ENCODE measurements at regions not wholly inside any gene's neighbourhood (a gene's known extent, or its start where the extent isn't known, plus 50 kb on each side); places are given as distances from the start of the nearest gene placed in this dataset.
A peak's percentile ranks its signal among the peaks of the same experiment; 100 is the strongest.
"Not testable (repeated sequence)": the region's sequence is repeated elsewhere in the genome, so short reads cannot be mapped to it uniquely, and the experiment has no call there.

- Histone ChIP-seq H3K27ac (ENCODE audit: low read depth, low read length) (no peak overlapping the region), H3K4me3 (ENCODE audit: low read depth, low read length) (no peak overlapping the region), H3K9me3 (ENCODE audit: control insufficient read depth, insufficient read depth, low read length) (peaks cover 2% of the 10 kb centered on the region; the same call in 1 of the 2 replicates), H3K27me3 (ENCODE audit: control insufficient read depth, insufficient read depth, low read length) (no peaks in the 10 kb centered on the region)
- TF ChIP-seq CTCF (IDR thresholded peaks at IDR 0.05; ENCODE audit: low read depth, low read length) = no peak
- POLR2A ChIA-PET = no interaction called here
- CTCF ChIA-PET = interaction anchor here (1.6 kb wide), 1 partner anchor 47 kb away, joined by 3 read pairs; no protein-coding TSS in a partner anchor
- no peak for DNase-seq (ENCODE audit: low read depth, low spot score)
Measured at GRCh38 chr2:138421315-138421970, 80.1 kb upstream of the SPOPL start.

- no peak overlapping the region for H3K4me3 ChIP-seq (ENCODE audit: low read depth, low read length)
- no peaks in the 10 kb centered on the region for H3K27me3 ChIP-seq (ENCODE audit: control insufficient read depth, insufficient read depth, low read length)
- CTCF ChIA-PET = interaction anchor here (1.6 kb wide), 1 partner anchor 47 kb away, joined by 3 read pairs; no protein-coding TSS in a partner anchor
- DNase-seq (ENCODE audit: low read depth, low spot score) = peak; percentile 7
- H3K9me3 ChIP-seq (ENCODE audit: control insufficient read depth, insufficient read depth, low read length) = peaks cover 2% of the 10 kb centered on the region; the same call in 1 of the 2 replicates
- POLR2A ChIA-PET = no interaction called here
- H3K27ac ChIP-seq (ENCODE audit: low read depth, low read length) = no peak overlapping the region
- TF ChIP-seq CTCF (IDR thresholded peaks at IDR 0.05; ENCODE audit: low read depth, low read length) = no peak
Measured at GRCh38 chr2:138421971-138422335, 79.6 kb upstream of the SPOPL start.

GRCh38 chr2:138423198-138423597 lies 78.4 kb upstream of the SPOPL start:
- CTCF ChIA-PET = no interaction called here
- Histone ChIP-seq H3K27ac (ENCODE audit: low read depth, low read length) (no peak overlapping the region), H3K27me3 (ENCODE audit: control insufficient read depth, insufficient read depth, low read length) (no peaks in the 10 kb centered on the region), H3K4me3 (ENCODE audit: low read depth, low read length) (no peak overlapping the region), H3K9me3 (ENCODE audit: control insufficient read depth, insufficient read depth, low read length) (peaks cover 2% of the 10 kb centered on the region; the same call in 1 of the 2 replicates)
- POLR2A ChIA-PET = no interaction called here
- no peak for TF ChIP-seq CTCF (IDR thresholded peaks at IDR 0.05; ENCODE audit: low read depth, low read length)
- no peak for DNase-seq (ENCODE audit: low read depth, low spot score)

GRCh38 chr2:138423745-138424144 lies 77.8 kb upstream of the SPOPL start:
- H3K9me3 ChIP-seq (ENCODE audit: control insufficient read depth, insufficient read depth, low read length) = peaks cover 2% of the 10 kb centered on the region; the same call in 1 of the 2 replicates
- no peak overlapping the region for H3K27ac ChIP-seq (ENCODE audit: low read depth, low read length)
- no peaks in the 10 kb centered on the region for H3K27me3 ChIP-seq (ENCODE audit: control insufficient read depth, insufficient read depth, low read length)
- CTCF ChIA-PET = no interaction called here
- no peak for TF ChIP-seq CTCF (IDR thresholded peaks at IDR 0.05; ENCODE audit: low read depth, low read length)
- DNase-seq (ENCODE audit: low read depth, low spot score) = no peak
- POLR2A ChIA-PET = no interaction called here
- H3K4me3 ChIP-seq (ENCODE audit: low read depth, low read length) = no peak overlapping the region

- DNase-seq (ENCODE audit: low read depth, low spot score) = no peak
- H3K27ac ChIP-seq (ENCODE audit: low read depth, low read length) = no peak overlapping the region
- TF ChIP-seq CTCF (IDR thresholded peaks at IDR 0.05; ENCODE audit: low read depth, low read length) = no peak
- H3K9me3 ChIP-seq (ENCODE audit: control insufficient read depth, insufficient read depth, low read length) = peaks cover 2% of the 10 kb centered on the region; the same call in 1 of the 2 replicates
- no peaks in the 10 kb centered on the region for H3K27me3 ChIP-seq (ENCODE audit: control insufficient read depth, insufficient read depth, low read length)
- H3K4me3 ChIP-seq (ENCODE audit: low read depth, low read length) = no peak overlapping the region
- ChIA-PET POLR2A (no interaction called here), CTCF (no interaction called here)
Measured at GRCh38 chr2:138424436-138425140, 77.0 kb upstream of the SPOPL start.

- H3K27ac ChIP-seq (ENCODE audit: low read depth, low read length); CTCF ChIA-PET; H3K4me3 ChIP-seq (ENCODE audit: low read depth, low read length); DNase-seq (ENCODE audit: low read depth, low spot score); H3K27me3 ChIP-seq (ENCODE audit: control insufficient read depth, insufficient read depth, low read length); H3K9me3 ChIP-seq (ENCODE audit: control insufficient read depth, insufficient read depth, low read length); POLR2A ChIA-PET: not testable (repeated sequence)
Measured at GRCh38 chr2:138426116-138426515, 75.5 kb upstream of the SPOPL start.
